Activated CD8-positive, alpha-beta memory T cell treated with anti-CD3 and anti-CD28 coated beads, Interleukin-2, amount 50 U/mL, for 24 hours (primary cell): ENCODE measurements at regions not wholly inside any gene's neighbourhood (a gene's known extent, or its start where the extent isn't known, plus 50 kb on each side); places are given as distances from the start of the nearest gene placed in this dataset.

ENCODE experiments used
- DNase-seq: peaks from one replicate; pipeline ENCODE4 v3.0.0-alpha.2; 2020; ENCODE audit errors: extremely low read depth

DNA sequence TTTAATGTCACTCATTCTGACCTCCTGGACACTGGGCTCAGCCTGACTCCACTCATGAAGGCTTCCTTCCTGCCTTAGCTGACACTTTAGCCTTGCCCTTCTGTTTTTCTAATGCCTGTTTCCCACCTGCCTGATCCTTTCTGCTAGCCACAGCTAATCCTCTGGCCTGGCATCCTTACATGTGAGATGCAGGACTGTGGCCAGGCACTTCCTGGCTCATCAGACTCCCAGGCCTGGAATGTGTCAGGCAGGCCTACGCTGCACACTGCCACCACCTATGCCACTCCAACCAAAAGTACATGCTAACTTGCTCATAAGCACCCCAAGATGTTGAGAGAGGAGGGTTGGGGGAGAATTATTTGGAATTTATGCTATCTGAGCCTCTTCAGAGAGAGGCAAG lies 138.8 kb upstream of the NALF2 start:
- no peak for DNase-seq

- DNase-seq, result no peak
Measured at GRCh38 chrX:69362856-69363255, 141.3 kb upstream of the NALF2 start.

- DNase-seq, result no peak
Measured at GRCh38 chrX:69362354-69362753, 141.8 kb upstream of the NALF2 start.

DNA sequence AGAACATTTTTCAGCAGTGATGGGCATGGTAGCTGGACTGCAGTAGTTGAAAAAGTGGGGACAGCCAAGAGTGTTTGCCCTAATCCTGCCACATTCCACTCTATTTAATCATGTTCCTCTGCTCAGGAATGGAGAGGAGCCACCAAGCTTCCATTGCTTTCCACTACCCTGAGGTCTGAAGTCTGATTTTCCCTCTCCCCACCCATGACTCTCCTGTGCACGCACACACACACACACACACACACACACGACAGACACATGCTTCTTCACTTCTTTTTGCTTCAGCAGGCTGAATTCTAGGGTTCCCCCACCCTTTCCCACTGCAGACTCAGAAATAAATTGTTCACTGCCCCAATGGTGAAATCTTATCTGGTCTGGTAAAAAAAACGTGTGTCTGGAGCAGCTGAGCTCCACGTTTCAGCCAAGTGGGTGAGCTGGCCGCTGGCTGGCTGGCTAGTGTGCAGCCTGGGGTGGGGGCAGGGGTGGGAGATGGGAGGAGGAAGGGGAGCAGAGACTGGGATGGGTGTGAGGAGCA lies 142.7 kb upstream of the NALF2 start:
- DNase-seq, result no peak

DNA sequence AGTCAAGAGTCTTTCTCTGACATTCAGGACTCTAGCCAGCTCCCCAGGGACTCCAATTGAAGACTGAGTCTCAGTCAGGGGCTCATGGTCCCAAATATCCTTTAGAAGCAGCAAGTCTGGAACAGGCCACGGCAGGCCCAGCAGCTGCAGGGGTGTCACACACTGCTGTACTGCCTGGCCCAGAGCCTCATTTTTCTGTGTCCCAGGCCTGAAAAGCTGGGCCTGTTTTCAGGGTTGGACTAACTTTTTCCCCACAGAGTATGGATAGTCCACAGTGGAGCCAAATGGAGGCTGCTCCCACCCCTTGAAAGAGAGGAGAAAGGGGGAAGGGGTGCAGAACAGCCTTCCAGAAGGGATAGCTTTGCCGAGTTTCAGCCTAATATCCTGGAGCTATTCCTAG lies 146.8 kb upstream of the NALF2 start:
- DNase-seq, result no peak

GRCh38 chrX:69324851-69325250 lies 159.6 kb upstream of the PJA1 start:
- DNase-seq, result no peak

DNA sequence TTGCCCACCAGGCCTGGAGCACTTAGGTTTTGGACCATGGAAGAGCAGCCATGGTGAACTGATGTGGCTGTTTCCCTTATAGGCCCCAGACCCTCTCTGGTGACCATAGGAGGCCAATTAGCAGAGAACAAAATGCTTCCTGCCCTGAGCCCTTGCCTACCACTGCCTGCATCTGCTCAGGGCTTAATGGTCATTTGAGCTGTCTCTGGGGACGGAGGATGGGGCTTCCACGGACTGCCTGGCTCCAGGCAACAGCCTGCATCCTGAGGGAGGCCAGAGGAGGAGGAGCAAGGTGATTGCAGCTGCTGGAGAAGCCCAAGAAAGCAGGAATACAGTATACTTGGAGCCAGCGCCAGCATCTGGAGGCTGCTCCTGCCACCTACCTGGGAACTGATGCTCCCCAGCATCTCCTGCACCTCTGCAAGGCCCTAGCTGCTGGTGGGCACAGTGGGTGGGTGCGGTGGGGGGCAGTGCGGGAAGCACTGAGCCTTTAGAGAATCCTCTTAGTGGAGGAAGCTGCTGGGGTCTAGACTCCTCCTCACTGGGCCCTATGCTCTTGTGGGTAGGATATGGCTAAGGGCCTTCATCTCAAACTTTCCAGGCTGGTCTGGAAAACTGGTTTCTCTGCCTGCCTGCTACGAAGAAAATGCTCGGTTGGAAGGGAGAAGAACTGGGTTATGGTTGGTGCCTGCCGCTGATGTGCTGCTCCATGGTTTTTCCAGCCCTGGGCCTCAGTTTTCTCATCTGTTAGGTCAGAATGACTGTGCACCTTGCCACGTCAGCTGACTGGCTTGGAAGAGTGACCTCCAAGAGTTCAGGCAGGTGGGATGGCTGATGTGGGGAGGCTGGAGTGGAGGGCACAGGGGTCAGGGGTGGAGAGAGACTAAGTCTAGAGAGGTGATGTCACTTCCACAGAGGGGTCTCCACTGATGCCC lies 158.8 kb upstream of the PJA1 start:
- no peak for DNase-seq

GRCh38 chrX:69321789-69322188 lies 156.5 kb upstream of the PJA1 start:
- DNase-seq, result no peak

GRCh38 chrX:69321006-69321655 lies 155.9 kb upstream of the PJA1 start:
- no peak for DNase-seq

DNA sequence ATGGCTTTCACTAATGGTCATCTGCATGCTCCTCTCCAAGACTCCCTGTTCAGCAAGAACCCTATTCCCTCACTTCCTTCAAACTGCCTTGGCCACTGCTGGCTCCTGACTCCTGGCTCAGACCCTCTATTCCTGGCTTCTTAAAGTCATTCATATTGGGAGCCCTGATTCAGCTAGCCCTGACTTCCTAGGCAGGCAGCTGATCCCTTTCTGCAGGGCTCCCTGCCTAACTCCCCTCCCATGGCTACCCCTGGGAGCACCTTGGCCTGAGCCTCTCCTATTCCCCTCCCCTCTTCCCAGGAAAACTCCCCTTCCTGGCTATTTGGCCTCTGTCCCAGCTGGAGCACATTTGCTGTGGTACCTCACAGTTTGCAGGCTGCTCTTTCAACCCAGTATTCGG lies 154.9 kb upstream of the PJA1 start:
- DNase-seq, result no peak

DNA sequence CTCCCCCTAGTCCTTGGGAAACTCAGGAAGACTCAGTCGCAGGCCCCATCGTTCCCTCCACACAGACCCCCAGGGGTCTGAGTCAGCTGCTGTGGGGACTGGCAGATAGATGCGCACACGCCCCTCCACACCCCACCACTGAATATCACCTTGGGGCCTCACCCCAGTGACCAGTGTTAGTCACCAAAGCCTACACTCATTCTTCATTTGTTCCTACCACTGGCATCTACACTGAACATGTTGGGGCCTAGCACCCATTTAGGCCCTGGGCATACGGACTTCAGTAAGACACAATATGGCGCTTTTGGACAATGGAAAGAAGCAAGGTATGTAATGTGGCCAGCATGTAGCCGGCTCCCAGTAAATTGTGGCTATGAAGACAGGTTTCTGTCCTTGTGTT lies 154.1 kb upstream of the PJA1 start:
- DNase-seq, result no peak

- DNase-seq, result no peak
Measured at GRCh38 chrX:69318651-69319340, 153.5 kb upstream of the PJA1 start.

DNA sequence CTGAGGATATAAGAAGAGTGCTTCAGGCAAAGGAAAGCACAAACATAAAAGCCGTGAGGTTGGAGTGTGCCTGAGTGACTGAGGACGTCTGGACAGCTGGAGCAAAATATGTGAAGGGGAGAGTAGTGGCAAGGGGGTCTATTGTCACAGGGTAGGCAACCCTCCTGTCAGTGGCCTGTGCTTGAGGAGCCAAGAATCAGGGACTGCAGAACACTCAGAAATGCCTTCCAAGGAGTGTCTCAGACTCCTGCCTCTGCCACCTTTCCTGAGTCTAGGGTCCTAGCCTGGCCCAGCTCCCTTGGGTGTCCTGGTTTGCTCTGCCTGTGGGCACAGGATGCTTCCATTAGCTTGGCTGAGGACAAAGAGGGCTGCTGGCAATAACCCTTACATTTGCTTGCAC lies 152.5 kb upstream of the PJA1 start:
- no peak for DNase-seq

- DNase-seq, result no peak
Measured at GRCh38 chrX:69314436-69315348, 149.4 kb upstream of the PJA1 start.

DNA sequence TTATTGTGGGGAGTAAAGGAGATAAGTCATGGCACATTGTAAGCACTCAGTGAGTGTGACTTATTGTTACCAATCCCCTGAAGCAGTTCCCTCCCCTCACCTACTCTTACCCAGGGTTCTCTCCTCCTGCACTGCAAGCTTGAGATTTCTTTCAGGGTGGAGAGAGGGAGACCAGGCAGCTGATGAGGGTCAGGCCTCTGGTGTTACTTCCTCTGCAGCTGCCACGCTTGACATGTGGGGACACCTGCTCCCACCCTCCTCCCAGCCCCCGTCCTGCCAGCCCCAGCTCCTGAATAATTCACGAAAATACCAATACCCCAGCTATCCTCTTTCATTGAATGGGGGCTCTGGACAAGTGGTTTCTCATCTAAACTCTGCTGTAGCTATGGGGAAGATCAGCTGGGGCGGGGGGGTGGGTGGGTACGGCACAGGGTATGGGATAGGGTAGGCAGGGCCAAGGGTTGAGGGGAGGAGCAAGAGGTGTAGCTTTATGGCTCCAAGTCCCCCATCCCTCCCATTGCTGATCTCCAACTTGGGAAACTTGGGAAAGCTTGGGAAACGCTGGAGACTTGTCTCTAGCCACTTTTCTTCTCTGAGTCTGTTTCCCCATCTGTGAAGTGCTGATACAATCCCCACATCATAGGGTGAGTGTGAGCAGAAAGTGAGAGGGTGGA lies 148.5 kb upstream of the PJA1 start:
- DNase-seq, result no peak

GRCh38 chrX:69311936-69312670 lies 146.8 kb upstream of the PJA1 start:
- no peak for DNase-seq

DNA sequence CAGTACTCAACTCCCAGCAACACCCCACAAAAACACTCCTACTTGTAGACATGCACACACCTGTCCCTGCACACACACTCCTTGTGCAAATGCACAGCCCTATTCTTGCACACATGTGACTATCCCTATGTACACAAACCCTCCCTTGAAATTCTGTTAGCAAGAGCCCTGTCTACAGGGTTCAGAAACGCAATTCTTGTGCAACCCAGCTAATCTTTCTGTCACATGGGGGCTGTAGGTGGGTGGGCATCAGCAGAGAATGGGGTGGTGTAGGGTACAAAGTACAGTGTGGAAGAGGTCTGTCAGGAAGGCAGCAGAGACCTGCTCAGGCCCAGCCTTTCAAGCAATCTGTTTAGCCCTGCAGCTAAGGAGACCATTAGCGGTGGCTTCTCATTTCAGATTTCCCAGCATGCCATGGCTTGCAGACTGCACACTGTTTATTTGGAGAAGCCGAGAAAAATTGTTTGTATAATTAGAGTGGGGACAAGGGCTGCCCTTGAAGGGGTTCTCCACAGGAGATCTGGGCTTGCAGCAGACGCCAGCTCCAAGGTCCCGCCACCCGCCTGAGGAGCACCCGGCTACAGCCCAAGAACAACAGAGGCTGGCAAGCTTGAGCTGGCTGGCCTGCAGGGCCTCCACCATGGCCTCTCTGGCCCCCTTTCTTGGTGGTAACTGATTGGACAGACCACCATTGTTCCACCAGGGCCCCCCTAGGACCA lies 144.0 kb upstream of the PJA1 start:
- DNase-seq, result no peak

GRCh38 chrX:69307756-69308155 lies 142.5 kb upstream of the PJA1 start:
- DNase-seq, result no peak

GRCh38 chrX:69307029-69307428 lies 141.8 kb upstream of the PJA1 start:
- no peak for DNase-seq

GRCh38 chrX:69306063-69306404 lies 140.8 kb upstream of the PJA1 start:
- DNase-seq, result no peak
